IPS-20b (cell line): ENCODE measurements at regions not wholly inside any gene's neighbourhood (a gene's known extent, or its start where the extent isn't known, plus 50 kb on each side); places are given as distances from the start of the nearest gene placed in this dataset.

Experiments used
- H3K27ac ChIP-seq: one replicate; pipeline ENCODE4 v1.5.1; 2013; ENCODE audit warnings: low read length
- H3K27me3 ChIP-seq: 2 replicates; pipeline ENCODE4 v1.6.1; 2013; ENCODE audit warnings: mild to moderate bottlenecking, low read length, inconsistent platforms; ENCODE audit not compliant: insufficient read depth
- H3K36me3 ChIP-seq: 2 replicates; pipeline ENCODE4 v1.6.1; 2013; ENCODE audit warnings: low read depth, mild to moderate bottlenecking, inconsistent platforms, low read length, moderate library complexity; ENCODE audit not compliant: insufficient read depth
- H3K4me1 ChIP-seq: 2 replicates; pipeline ENCODE4 v1.6.1; 2013; ENCODE audit warnings: mild to moderate bottlenecking, control low read depth, inconsistent platforms, low read length, moderate library complexity; ENCODE audit not compliant: insufficient read depth
- H3K4me3 ChIP-seq: 2 replicates; pipeline ENCODE4 v1.5.1; 2013; ENCODE audit warnings: mild to moderate bottlenecking, low read length, inconsistent platforms
- H3K9ac ChIP-seq: 2 replicates; pipeline ENCODE4 v1.6.1; 2013; ENCODE audit warnings: low read depth, mild to moderate bottlenecking, inconsistent platforms, low read length, moderate library complexity
- H3K9me3 ChIP-seq: 2 replicates; pipeline ENCODE4 v1.6.1; 2013; ENCODE audit warnings: mild to moderate bottlenecking, low read depth, low read length, inconsistent platforms; ENCODE audit not compliant: insufficient read depth

- Histone ChIP-seq H3K9ac (no peak overlapping the region), H3K9me3 (no peaks in the 10 kb centered on the region), H3K36me3 (no peaks in the 10 kb centered on the region), H3K4me1 (no peaks in the 10 kb centered on the region), H3K27ac (no peak overlapping the region), H3K27me3 (no peaks in the 10 kb centered on the region), H3K4me3 (no peak overlapping the region)
Observed at GRCh38 chr1:218817071-218817470, 356.6 kb upstream of the LYPLAL1 start.

DNA sequence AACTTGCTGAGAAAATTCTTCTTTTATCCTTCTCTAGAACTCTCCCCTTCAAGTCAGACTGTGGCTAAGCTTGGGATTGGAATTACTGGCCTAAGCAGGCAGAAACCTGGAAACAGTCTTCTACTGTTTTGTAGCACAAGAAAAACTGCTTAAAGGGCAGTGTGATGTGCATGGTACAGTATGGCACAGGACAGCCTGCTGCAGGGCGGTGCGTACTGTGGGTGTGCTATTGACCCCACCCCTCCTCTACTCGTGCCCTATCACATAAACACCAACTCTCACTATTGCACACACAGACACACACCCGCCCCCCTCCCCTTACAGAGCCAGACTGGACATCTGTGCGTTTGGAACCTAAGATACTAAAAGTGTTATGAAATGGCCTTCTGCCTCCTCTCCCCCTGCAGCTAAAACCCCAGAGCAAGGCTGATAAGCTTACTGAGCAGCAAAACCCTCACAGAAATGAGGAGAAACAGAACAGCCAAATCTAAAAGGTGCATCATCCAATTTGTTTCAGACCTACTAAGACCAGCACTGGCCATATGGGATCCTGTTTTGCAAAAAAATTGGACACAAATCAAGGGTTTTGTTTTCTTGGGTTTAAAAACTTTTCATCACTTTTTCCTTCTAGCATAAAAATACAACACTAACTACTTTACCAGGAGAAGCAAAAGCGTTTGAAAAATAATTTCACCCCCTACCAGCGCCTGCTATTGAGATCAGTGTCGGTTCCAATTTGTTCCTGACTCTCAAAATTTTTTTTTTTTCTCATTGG is 355.8 kb upstream of the LYPLAL1 start:
- no peak overlapping the region for H3K4me3 ChIP-seq
- H3K9ac ChIP-seq: no peak overlapping the region
- H3K27ac ChIP-seq: no peak overlapping the region
- no peaks in the 10 kb centered on the region for H3K4me1 ChIP-seq
- no peaks in the 10 kb centered on the region for H3K9me3 ChIP-seq
- no peaks in the 10 kb centered on the region for H3K27me3 ChIP-seq
- no peaks in the 10 kb centered on the region for H3K36me3 ChIP-seq

GRCh38 chr1:218823291-218823900 is 350.3 kb upstream of the LYPLAL1 start:
- Histone ChIP-seq H3K4me1 (no peaks in the 10 kb centered on the region), H3K36me3 (no peaks in the 10 kb centered on the region), H3K27ac (no peak overlapping the region), H3K9ac (no peak overlapping the region), H3K4me3 (no peak overlapping the region), H3K27me3 (no peaks in the 10 kb centered on the region), H3K9me3 (no peaks in the 10 kb centered on the region)

DNA sequence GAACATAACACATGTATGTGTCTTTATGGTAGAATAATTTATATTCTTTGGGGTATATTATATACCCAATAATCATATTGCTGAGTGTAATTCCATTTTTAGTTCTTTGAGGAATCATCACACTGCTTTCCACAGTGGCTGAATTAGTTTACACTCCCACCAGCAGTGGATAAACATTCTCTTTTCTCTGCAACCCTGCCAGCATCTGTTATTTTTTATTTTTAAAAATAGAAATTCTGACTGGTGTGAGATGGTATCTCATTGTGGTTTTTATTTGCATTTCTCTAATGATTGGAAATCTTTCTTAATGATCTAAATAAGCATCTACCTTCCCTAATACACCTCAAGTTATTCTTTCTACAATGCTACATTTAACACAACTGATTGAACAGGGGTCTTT is 346.2 kb upstream of the LYPLAL1 start:
- no peaks in the 10 kb centered on the region for H3K36me3 ChIP-seq
- no peak overlapping the region for H3K4me3 ChIP-seq
- H3K9ac ChIP-seq: no peak overlapping the region
- H3K4me1 ChIP-seq: no peaks in the 10 kb centered on the region
- no peak overlapping the region for H3K27ac ChIP-seq
- no peaks in the 10 kb centered on the region for H3K27me3 ChIP-seq
- H3K9me3 ChIP-seq: no peaks in the 10 kb centered on the region

DNA sequence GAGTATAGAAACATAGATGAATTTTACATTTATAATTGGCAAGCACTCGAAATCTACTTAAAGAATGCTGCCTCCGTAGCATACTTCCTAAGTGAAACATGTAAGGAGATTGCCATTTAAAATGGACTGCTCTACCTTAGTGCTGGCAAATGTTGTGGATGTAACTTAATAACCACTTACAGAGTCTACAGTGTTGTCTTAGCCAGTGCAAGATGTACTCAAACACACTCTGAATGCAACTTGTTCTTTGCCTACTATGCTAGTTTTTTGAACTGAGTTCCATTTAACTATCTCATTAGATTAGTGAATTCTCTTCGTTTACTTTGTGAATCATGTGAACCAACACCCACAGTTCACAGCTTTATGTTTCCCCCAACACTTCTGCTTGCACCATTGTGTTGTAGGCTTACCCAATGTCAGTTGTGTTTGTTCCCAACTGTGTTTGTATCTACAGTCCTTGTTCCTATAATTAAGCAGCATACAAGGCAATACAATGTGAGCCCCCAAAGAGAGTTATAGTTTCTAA is 345.5 kb upstream of the LYPLAL1 start:
- H3K9ac ChIP-seq: no peak overlapping the region
- H3K36me3 ChIP-seq: no peaks in the 10 kb centered on the region
- no peaks in the 10 kb centered on the region for H3K9me3 ChIP-seq
- no peaks in the 10 kb centered on the region for H3K4me1 ChIP-seq
- H3K27ac ChIP-seq: no peak overlapping the region
- H3K4me3 ChIP-seq: no peak overlapping the region
- H3K27me3 ChIP-seq: no peaks in the 10 kb centered on the region

DNA sequence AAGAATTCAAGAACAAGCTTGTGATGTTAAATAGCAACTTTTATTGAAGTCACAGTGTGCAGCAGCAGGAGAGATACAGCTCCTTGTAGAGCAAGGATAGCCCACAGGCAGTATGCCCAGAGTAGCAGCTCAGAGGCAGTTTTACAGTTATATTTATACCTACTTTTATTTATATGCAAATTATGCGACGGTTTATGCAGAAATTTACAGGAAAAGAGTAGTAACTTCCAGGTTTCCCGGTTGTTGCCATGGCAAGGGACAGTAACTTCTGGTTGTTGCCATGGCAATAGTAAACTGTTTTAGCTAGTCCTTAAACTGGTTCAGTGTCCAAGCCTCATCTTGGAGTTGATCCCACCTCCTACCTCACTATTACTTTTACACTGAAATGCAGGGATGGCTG is 344.6 kb upstream of the LYPLAL1 start:
- H3K27ac ChIP-seq: no peak overlapping the region

DNA sequence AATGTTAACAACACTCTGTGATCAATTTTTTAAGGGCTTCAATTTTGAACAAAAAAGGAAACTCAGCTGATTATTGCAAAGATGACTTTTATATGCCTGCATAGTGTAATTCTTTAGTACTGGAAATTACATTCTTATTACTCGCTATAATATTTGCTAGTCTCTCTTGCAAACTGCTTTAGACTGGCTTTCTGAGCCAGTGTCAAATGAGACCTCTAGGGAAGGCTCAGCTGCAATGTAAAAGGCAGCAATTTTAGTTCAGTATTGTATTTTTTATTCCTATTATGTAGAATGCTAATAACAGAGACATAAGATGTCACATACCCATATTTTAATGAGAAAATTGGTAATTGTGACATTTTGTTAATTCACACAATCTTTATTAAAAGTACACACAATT is 338.1 kb upstream of the LYPLAL1 start:
- Histone ChIP-seq H3K4me3 (no peak overlapping the region), H3K27ac (no peak overlapping the region), H3K4me1 (no peaks in the 10 kb centered on the region), H3K9ac (no peak overlapping the region), H3K36me3 (no peaks in the 10 kb centered on the region), H3K27me3 (no peaks in the 10 kb centered on the region), H3K9me3 (no peaks in the 10 kb centered on the region)

More for the DNA sequence above, 344.6 kb upstream of the LYPLAL1 start:
- Histone ChIP-seq H3K36me3 (no peaks in the 10 kb centered on the region), H3K4me1 (no peaks in the 10 kb centered on the region), H3K9ac (no peak overlapping the region), H3K9me3 (no peaks in the 10 kb centered on the region), H3K4me3 (no peak overlapping the region), H3K27me3 (no peaks in the 10 kb centered on the region)

GRCh38 chr1:218836264-218836663 is 337.4 kb upstream of the LYPLAL1 start:
- H3K27me3 ChIP-seq: no peaks in the 10 kb centered on the region
- no peaks in the 10 kb centered on the region for H3K36me3 ChIP-seq
- H3K4me1 ChIP-seq: no peaks in the 10 kb centered on the region
- no peak overlapping the region for H3K9ac ChIP-seq
- H3K27ac ChIP-seq: no peak overlapping the region
- no peaks in the 10 kb centered on the region for H3K9me3 ChIP-seq
- H3K4me3 ChIP-seq: no peak overlapping the region

- Histone ChIP-seq H3K27ac (no peak overlapping the region), H3K9me3 (no peaks in the 10 kb centered on the region), H3K36me3 (no peaks in the 10 kb centered on the region), H3K9ac (no peak overlapping the region), H3K4me1 (no peaks in the 10 kb centered on the region), H3K27me3 (no peaks in the 10 kb centered on the region), H3K4me3 (no peak overlapping the region)
Observed at GRCh38 chr1:218837051-218837450, 336.6 kb upstream of the LYPLAL1 start.

- no peak overlapping the region for H3K27ac ChIP-seq
- H3K36me3 ChIP-seq: no peaks in the 10 kb centered on the region
- no peaks in the 10 kb centered on the region for H3K9me3 ChIP-seq
- H3K9ac ChIP-seq: no peak overlapping the region
- H3K4me3 ChIP-seq: no peak overlapping the region
- no peaks in the 10 kb centered on the region for H3K4me1 ChIP-seq
- no peaks in the 10 kb centered on the region for H3K27me3 ChIP-seq
Observed at GRCh38 chr1:218845589-218845988, 328.1 kb upstream of the LYPLAL1 start.

- no peaks in the 10 kb centered on the region for H3K9me3 ChIP-seq
- H3K4me3 ChIP-seq: no peak overlapping the region
- H3K9ac ChIP-seq: no peak overlapping the region
- no peaks in the 10 kb centered on the region for H3K27me3 ChIP-seq
- no peaks in the 10 kb centered on the region for H3K36me3 ChIP-seq
- H3K27ac ChIP-seq: no peak overlapping the region
- no peaks in the 10 kb centered on the region for H3K4me1 ChIP-seq
Observed at GRCh38 chr1:218846181-218846580, 327.5 kb upstream of the LYPLAL1 start.

DNA sequence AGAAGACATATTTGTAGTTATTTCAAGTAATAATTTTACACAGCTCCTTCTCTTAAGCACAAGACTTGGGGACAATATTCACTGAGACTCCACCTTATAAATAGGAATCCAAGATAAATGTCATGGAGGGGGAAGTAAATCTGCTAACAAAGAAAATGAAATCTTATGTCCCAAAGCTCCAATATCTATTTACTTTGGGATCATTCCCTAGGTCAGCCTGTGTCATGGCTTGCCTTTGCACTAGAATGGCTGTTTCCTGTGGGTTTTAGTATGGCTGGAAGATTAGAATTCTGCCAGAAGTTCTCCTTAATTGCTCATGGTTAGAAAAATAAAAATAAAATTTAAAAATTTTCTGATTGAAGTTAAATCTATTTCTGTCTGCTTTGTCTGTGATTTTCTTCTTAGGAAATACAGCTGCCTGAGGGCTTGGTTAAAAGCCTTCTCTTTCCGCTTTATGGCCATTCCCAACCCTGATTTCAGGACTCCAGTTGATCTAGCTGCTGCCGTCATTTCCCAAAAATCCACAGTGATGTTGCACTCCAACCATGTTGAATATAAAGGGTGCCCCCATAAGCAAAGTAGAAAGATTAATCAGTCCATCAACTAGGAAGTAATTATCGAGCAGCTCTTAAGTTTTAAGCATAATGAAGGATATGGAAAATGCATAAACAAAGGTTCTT is 326.4 kb upstream of the LYPLAL1 start:
- H3K4me1 ChIP-seq: no peaks in the 10 kb centered on the region
- H3K36me3 ChIP-seq: no peaks in the 10 kb centered on the region
- no peaks in the 10 kb centered on the region for H3K27me3 ChIP-seq
- no peaks in the 10 kb centered on the region for H3K9me3 ChIP-seq
- H3K27ac ChIP-seq: no peak overlapping the region
- no peak overlapping the region for H3K9ac ChIP-seq
- no peak overlapping the region for H3K4me3 ChIP-seq
